ENCODE measurements at regions not wholly inside any gene's neighbourhood (a gene's known extent, or its start where the extent isn't known, plus 50 kb on each side); places are given as distances from the start of the nearest gene placed in this dataset.
A peak's percentile ranks its signal among the peaks of the same experiment; 100 is the strongest.

DNA sequence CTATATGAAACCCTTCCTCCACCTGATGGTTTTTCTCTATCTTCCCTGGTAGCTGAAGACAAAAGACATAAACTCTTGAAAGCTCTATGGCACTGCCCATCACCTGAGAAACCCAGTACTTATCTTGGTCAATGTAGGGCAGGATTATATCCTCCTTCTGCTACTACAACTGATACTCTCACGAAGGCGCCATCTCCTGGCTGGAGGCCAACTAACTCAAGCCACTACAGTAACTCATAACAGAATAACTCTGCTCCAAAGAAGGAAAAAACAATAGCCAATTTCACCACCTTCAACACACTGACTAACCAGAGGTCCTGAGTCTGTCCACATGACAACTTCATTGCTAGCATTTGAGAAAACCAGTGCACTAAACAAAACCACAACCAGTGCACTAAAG, 409.2 kb downstream of the CETN3 start:
- peak; percentile 58 for TF ChIP-seq CTCF (conservative IDR thresholded peaks at IDR 0.05; ENCODE audit: low read length)
- TF ChIP-seq EZH2phosphoT487 (IDR thresholded peaks at IDR 0.05; ENCODE audit: borderline replicate concordance, low read depth, low read length), result no peak

Measured in OCI-LY7 (cell line).